Hematopoietic multipotent progenitor cell treated with erythropoietin and hydrocortisone succinate and interleukin-3 and kit ligand, for 15 days (in vitro differentiated cells): ENCODE measurements at regions not wholly inside any gene's neighbourhood (a gene's known extent, or its start where the extent isn't known, plus 50 kb on each side); places are given as distances from the start of the nearest gene placed in this dataset.
"Not testable (repeated sequence)": the region's sequence is repeated elsewhere in the genome, so short reads cannot be mapped to it uniquely, and the experiment has no call there.

Experiments used
- DNase-seq: peaks from one replicate; pipeline ENCODE4 v3.0.0-alpha.2; 2015; ENCODE audit warnings: low spot score

DNA sequence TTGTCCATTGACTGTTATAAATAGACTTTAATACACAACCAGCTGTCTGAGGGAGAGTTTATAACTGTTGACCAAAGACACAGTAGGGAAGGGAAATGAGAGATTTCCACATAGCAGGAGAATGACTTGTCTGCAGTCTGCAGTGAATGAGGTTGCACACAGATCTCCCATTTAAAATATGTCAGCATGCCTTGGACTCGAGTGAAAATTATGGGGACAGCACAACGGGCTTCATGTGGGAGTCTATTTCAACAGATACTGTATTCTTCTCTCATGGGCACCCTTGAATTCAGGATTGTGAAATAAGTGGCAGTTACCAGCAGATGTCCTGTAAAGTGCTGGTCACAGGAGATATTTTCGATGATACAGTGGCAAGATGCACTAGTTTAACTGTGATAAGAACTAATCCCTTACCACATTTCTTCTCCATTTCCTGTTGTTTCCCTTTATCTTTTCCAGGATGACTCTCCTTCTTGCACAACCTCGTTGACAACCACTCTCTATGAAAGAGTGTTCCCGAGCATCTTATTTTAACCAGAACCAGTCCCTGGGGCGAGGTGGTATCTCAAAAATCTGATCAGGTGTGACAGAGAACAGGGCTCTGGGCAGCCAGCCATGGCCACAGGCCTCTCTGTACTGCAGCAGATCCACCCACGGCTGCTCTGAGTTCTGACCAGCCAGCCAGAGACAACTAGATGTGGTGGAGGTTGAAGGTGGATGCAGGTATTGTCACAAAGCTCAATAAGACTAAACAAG is 51.5 kb upstream of the MAP3K1 start:
- no peak for DNase-seq

DNA sequence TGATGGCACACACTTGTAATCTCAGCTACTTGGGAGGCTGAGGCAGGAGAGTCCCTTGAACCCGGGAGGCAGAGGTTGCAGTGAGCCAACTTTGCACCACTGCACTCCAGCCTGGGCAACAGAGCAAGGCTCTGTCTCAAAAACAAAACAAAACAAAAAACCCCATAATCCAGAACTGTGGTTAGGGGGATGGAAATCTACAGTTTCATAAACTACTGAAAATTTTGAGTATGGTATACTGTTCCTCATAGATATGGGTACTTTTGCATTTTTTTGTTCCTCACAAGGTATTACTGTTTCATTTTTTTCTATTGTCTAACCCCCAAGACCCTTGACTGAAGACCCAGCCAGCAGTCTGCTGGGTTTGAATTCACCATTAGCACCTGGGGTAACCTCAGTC is 52.2 kb upstream of the MAP3K1 start:
- DNase-seq = no peak

- DNase-seq = no peak
Measured at GRCh38 chr5:56761151-56761885, 54.0 kb upstream of the MAP3K1 start.

GRCh38 chr5:56760723-56761122 is 54.6 kb upstream of the MAP3K1 start:
- DNase-seq = no peak

- no peak for DNase-seq
Measured at GRCh38 chr5:56759521-56760216, 55.7 kb upstream of the MAP3K1 start.

DNA sequence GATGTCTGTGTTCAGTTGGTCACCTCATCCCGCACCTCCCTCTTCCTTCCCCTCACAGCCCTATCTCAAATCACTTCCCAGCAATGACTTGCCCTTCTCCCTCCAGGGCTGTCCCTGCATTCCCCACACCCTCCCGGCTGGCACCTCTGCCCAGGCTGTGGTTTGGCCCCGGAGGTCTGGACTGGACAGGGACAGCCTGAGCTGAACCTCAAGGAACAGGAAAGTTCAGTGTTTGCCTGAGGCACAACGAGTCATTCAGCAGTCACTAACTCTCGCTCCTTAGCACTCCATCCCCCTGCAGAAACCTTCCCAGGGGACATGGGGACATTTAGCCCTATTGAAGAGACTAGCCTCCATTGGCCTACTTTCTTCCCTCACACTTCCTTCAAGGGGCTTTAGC is 58.3 kb upstream of the MAP3K1 start:
- DNase-seq = no peak

- no peak for DNase-seq
Measured at GRCh38 chr5:56755036-56755555, 60.3 kb upstream of the MAP3K1 start.

- not testable (repeated sequence) for DNase-seq
Measured at GRCh38 chr5:56753588-56753987, 61.8 kb upstream of the MAP3K1 start.

DNA sequence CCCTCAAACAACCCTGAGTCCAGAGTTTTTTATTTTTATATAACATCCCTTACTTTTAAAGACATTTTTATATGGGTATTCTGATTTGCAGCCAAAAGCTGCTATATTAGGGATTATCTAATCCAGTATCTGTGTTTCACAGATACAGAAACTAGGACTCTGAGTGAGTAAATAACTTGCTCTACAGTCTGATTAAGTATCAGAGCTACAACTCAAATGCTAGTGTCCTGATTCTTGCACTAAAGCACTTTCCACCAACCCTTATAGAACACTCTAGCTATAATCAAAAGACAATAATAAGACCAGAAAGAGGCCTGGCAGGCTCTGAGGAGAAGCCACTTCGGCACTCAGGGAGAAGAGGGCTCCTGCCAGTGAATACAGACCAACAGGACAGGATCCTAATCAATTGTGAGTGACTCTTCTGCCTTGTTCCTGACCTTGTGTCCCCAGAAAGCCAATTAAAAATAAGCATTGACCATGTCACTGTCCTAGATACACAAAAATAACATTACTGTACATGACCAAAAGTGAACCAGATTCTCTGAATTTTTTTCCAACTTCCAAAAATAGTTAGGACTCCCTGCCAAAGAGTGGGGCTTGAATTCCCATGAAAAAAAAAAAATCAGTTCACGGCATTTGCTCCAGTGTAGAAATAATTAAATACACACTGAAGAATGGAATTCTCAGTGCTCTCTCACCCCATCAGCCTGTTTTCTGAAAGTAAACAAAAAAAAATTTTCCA is 63.6 kb upstream of the MAP3K1 start:
- no peak for DNase-seq

DNA sequence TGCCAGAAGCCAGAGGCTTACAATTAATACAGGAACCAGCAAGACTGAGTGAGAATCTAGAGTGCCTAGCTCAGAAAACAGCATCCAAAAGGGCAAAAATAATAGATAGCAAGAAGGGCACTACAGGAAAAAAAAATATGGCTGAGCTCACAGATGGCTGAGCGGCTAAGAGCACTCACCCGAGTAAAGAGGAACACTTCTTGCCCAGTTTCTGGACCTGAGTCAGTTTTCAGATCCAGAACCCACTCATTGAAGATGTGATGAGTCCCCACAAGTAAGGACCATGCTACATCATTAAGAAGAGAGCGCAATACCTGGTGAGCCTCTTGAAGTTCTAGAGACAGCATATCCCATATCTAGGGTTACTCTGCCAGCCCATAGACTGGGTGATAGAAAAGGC is 65.5 kb upstream of the MAP3K1 start:
- DNase-seq = no peak

DNA sequence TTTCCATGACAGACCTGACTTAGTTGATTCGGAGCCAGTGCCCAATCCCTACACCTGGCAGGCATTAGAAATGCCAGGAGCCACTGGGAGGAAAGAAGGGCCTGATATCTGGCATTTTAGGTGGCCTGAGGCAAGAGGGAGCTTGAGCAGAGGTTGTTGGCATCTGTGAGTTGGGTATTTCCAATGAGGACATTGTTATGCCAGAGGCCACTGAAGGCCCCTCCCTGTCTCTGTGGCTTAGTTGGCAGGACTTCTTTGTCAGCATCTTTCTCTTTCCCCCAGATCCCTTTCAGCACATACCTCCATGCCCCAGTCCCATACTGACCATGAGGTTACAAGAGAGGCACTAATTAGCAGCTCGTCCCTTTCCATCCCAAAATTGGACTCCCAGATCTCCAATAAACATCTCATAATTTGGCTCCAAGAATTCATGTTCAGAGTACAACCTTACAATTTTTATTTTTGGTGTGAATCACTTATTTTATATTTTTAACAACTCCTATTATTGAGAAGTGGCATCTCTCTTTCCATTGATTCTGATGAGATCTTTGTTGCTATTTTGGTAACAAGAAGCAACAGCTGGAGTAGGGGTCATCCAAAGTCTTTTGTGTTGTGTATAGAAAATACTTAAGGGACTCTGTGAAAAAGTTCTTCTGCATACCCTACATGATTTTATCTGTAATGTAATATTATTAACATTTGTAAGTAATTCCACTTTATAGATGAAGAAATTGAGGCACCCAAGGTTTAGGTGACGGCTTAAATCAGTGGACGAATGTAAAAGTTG is 68.6 kb upstream of the MAP3K1 start:
- DNase-seq = no peak

- DNase-seq = no peak
Measured at GRCh38 chr5:56745864-56746263, 69.5 kb upstream of the MAP3K1 start.

DNA sequence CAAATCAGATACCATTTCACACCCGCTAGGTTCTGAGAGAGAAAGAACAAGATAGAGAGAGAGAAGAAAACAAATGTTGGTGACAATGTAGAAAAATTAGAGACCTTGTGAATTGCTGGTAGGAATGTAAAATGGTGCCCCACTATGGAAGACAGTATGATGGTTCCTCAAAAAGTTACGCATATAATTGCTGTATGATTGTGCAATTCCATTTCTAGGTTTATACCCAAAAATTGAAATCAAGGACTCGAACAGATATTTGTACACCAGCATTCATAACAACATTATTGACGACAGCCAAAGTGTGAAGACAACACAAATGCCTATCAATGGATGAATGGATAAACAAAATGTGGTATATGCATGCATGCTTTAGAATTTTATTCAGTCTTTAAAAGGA is 74.5 kb upstream of the MAP3K1 start:
- no peak for DNase-seq

DNA sequence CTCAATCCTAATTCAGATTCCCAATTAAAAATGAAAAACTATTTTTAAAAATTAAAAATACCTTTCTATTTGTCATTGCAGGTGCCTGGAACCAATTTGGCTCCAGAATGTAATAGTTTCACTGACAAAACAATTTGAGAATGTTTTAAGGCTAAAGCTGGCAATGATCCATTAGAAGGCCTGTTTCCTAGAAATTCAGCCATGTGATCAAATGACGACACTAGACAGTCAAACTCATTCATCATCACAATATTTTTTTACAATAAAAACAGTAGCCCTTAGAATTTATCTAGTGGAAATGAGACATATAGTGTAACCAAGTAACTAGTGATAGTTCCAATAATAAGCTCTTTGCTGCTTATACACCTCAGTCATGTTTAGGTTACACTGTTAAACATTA is 75.4 kb upstream of the MAP3K1 start:
- no peak for DNase-seq

DNA sequence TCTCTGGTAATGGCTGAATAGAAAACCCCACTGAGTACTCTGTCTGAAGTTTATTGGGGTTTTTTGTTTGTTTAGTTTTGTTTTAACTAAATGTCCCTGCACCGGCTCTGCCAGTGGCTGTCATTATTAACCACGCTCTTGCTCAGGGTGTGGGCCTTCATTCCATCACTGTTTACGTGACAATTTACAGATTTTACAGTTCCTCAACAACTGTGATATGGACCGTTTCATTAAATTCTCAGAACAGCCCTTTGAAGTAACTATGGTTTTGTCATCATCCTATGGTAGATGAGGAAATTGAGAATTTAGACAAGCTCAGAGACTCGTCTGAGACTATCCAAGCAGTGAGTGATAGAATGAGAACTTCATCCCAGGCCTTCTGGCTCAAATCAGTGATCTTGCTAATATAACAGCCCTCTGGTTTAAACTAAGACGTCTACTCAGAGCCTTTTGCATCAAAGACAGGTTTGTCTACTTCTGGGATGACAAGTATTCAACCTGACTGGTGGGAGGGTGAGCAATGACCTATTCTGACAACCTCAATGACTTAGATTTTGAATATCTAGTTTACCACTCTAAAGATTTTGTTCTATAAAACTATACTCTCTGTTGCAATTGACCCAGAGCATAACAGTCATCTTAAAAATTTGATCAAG is 77.3 kb upstream of the MAP3K1 start:
- DNase-seq = no peak

GRCh38 chr5:56737002-56737621 is 78.2 kb upstream of the MAP3K1 start:
- DNase-seq = no peak

- DNase-seq = no peak
Measured at GRCh38 chr5:56735849-56736641, 79.3 kb upstream of the MAP3K1 start.

DNA sequence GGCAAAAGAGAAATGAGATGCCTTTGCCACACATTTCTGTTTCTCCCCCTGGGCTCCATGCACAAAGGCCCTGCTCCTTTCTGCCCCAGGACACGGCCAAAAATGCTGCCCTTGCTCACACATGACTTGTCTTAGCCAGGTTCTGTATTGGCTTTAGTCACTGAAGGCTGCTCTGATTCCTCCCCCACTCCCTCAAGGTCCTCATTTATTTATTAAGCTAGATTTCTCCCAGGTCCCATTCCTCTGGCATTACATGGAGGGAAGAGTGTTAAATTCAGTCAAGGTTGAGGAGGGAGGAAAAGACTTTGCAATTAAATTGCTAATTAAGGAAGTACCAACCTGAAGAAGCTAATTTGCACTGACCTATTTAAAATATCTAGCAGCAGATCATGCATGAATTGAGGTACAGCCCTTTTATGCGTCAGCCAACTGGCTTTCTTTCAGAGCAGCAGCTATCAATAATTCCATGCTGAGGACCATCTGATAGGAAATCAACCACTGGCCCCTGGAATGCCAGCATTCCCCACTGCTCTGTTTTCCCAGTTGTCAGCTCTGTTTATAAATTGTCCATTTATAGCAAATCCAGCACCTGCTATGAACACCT is 81.2 kb upstream of the MAP3K1 start:
- no peak for DNase-seq

DNA sequence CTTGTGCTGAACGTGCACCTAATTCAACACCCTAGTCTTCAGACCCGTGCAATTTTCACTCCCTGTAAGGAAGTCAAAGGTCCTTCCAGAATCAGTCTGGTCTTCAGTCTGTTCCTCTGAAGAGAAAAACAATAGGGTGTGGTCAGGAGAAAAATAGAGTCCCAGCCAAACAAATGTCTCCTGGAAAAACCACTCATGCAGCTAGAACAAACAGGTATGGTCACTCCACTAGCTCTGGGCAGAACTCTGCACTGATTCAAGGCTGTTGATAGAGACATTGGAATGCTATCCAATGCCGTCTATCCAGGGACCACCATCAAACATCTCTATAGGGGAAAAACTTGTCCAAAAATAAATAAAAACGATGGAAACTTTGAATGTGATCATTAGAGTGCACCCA is 81.8 kb upstream of the MAP3K1 start:
- DNase-seq = no peak
